ENCODE measurements at regions not wholly inside any gene's neighbourhood (a gene's known extent, or its start where the extent isn't known, plus 50 kb on each side); places are given as distances from the start of the nearest gene placed in this dataset.

- no peak for DNase-seq
Measured at GRCh38 chr14:53537422-53538315, 384.5 kb upstream of the DDHD1 start.

GRCh38 chr14:53536446-53536845 lies 383.3 kb upstream of the DDHD1 start:
- no peak for DNase-seq

GRCh38 chr14:53534841-53535240 lies 381.7 kb upstream of the DDHD1 start:
- no peak for DNase-seq

- no peak for DNase-seq
Measured at GRCh38 chr14:53533384-53533970, 380.4 kb upstream of the DDHD1 start.

GRCh38 chr14:53532853-53533252 lies 379.7 kb upstream of the DDHD1 start:
- no peak for DNase-seq

GRCh38 chr14:53531730-53532129 lies 378.6 kb upstream of the DDHD1 start:
- DNase-seq, result no peak

GRCh38 chr14:53531156-53531555 lies 378.0 kb upstream of the DDHD1 start:
- no peak for DNase-seq

- no peak for DNase-seq
Measured at GRCh38 chr14:53529519-53529918, 376.4 kb upstream of the DDHD1 start.

GRCh38 chr14:53528185-53528671 lies 375.1 kb upstream of the DDHD1 start:
- DNase-seq, result no peak

- DNase-seq, result no peak
Measured at GRCh38 chr14:53526200-53526599, 373.1 kb upstream of the DDHD1 start.

GRCh38 chr14:53525608-53526007 lies 372.5 kb upstream of the DDHD1 start:
- no peak for DNase-seq

GRCh38 chr14:53524391-53524790 lies 371.3 kb upstream of the DDHD1 start:
- no peak for DNase-seq

GRCh38 chr14:53523226-53523625 lies 370.1 kb upstream of the DDHD1 start:
- DNase-seq, result no peak

- DNase-seq, result no peak
Measured at GRCh38 chr14:53520078-53520928, 367.2 kb upstream of the DDHD1 start.

- DNase-seq, result no peak
Measured at GRCh38 chr14:53519137-53519536, 366.0 kb upstream of the DDHD1 start.

- no peak for DNase-seq
Measured at GRCh38 chr14:53517270-53517960, 364.3 kb upstream of the DDHD1 start.

- no peak for DNase-seq
Measured at GRCh38 chr14:53516261-53516774, 363.2 kb upstream of the DDHD1 start.

- no peak for DNase-seq
Measured at GRCh38 chr14:53515276-53515675, 362.2 kb upstream of the DDHD1 start.

- no peak for DNase-seq
Measured at GRCh38 chr14:53514197-53514596, 361.1 kb upstream of the DDHD1 start.

- DNase-seq, result no peak
Measured at GRCh38 chr14:53510281-53510912, 357.3 kb upstream of the DDHD1 start.

GRCh38 chr14:53509276-53510244 lies 356.4 kb upstream of the DDHD1 start:
- no peak for DNase-seq

All from activated CD8-positive, alpha-beta memory T cell treated with anti-CD3 and anti-CD28 coated beads, Interleukin-2, amount 50 U/mL, for 4 hours (primary cell).